Esophagus squamous epithelium (tissue), 5 donors: ENCODE measurements at regions not wholly inside any gene's neighbourhood (a gene's known extent, or its start where the extent isn't known, plus 50 kb on each side); places are given as distances from the start of the nearest gene placed in this dataset.

Experiments
- DNase-seq: peaks from one replicate; lab custom pipeline; 2025; lab: John Stamatoyannopoulos, UW
- H3K27ac ChIP-seq, 4 donors: fragments of 200-600 bp; sonication (generic); one replicate each; pipeline ENCODE4 v1.5.1; 2016 to 2019; ENCODE audit warnings: mild to moderate bottlenecking in 1 of 4
- H3K27me3 ChIP-seq, 4 donors: fragments of 200-600 bp; sonication (generic); 1 replicate in 3 of 4; 2 replicates in 1 of 4; pipeline versions ENCODE4 v1.5.1 to v1.6.0; 2017 to 2021; ENCODE audit warnings: antibody characterized with exemption in 1 of 4
- H3K36me3 ChIP-seq, 3 donors: fragments of 200-600 bp; sonication (generic); one replicate each; pipeline ENCODE4 v1.5.1; 2016 to 2019
- H3K4me1 ChIP-seq, 3 donors: fragments of 200-600 bp; sonication (generic); one replicate each; pipeline ENCODE4 v1.5.1; 2017 to 2019
- H3K4me3 ChIP-seq, 4 donors: fragments of 200-600 bp; sonication (generic); 1 replicate in 3 of 4; 2 replicates in 1 of 4; pipeline ENCODE4 v1.5.1; 2016 to 2019; ENCODE audit warnings: mild to moderate bottlenecking in 2 of 4, moderate library complexity in 1 of 4
- H3K9me3 ChIP-seq, 3 donors: fragments of 200-600 bp; sonication (generic); one replicate each; pipeline ENCODE4 v1.5.1; 2016 to 2019
- POLR2A ChIP-seq, 4 donors: fragments of 450-650 bp; IDR thresholded peaks; one replicate each; pipeline ENCODE4 v1.6.1; 2017; ENCODE audit warnings: antibody characterized with exemption in 4 of 4, mild to moderate bottlenecking in 4 of 4, moderate library complexity in 3 of 4
- WGBS, 2 donors: methylation state at CpG; one replicate each; pipeline ENCODE4 v1.1.5; 2018; 5-methylcytosine and 5-hydroxymethylcytosine counted together
- intact Hi-C: fragments of 100-400 bp; cut with DNase I; formaldehyde crosslinking; loops from one replicate; pipeline ENCODE4 v1.15.0; 2022
- TF ChIP-seq, protein P1 (sequence below), 6 experiments: fragments of 450-650 bp in 4 of 6; fragments of 200-600 bp in 2 of 6; sonication (generic) in 2 of 6; IDR thresholded peaks; one replicate each; pipeline ENCODE4 v1.5.1; 2016 to 2019; ENCODE audit warnings: antibody characterized with exemption in 6 of 6, mild to moderate bottlenecking in 4 of 6, moderate library complexity in 4 of 6
- donor health status: DM: yes; HTN: yes; CAD: no.

- 92 to 96% methylated on average over 8 of the region's 8 CpGs for WGBS, 2 donors
- Histone ChIP-seq H3K27me3 (no peaks in the 10 kb centered on the region), H3K4me3 (no peak overlapping the region), H3K36me3 (no peaks in the 10 kb centered on the region), H3K4me1 (peaks cover 12 to 47% (median 19%) of the 10 kb centered on the region in 3 donors), H3K27ac (no peak overlapping the region), H3K9me3 (no peaks in the 10 kb centered on the region)
- intact Hi-C loops: no loop called here
- DNase-seq: no peak
- no peak for TF ChIP-seq POLR2A (IDR thresholded peaks at IDR 0.05)
- TF ChIP-seq, protein P1, sequence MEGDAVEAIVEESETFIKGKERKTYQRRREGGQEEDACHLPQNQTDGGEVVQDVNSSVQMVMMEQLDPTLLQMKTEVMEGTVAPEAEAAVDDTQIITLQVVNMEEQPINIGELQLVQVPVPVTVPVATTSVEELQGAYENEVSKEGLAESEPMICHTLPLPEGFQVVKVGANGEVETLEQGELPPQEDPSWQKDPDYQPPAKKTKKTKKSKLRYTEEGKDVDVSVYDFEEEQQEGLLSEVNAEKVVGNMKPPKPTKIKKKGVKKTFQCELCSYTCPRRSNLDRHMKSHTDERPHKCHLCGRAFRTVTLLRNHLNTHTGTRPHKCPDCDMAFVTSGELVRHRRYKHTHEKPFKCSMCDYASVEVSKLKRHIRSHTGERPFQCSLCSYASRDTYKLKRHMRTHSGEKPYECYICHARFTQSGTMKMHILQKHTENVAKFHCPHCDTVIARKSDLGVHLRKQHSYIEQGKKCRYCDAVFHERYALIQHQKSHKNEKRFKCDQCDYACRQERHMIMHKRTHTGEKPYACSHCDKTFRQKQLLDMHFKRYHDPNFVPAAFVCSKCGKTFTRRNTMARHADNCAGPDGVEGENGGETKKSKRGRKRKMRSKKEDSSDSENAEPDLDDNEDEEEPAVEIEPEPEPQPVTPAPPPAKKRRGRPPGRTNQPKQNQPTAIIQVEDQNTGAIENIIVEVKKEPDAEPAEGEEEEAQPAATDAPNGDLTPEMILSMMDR (IDR thresholded peaks at IDR 0.05): no peak
Observed at GRCh38 chr14:55749946-55750345, 169.9 kb downstream of the KTN1 start.

GRCh38 chr14:55752580-55753390, 172.8 kb downstream of the KTN1 start:
- intact Hi-C loops: no loop called here
- Histone ChIP-seq H3K27me3 (no peaks in the 10 kb centered on the region), H3K36me3 (no peaks in the 10 kb centered on the region), H3K4me3 (no peak overlapping the region), H3K27ac (no peak overlapping the region), H3K4me1 (peaks cover 12 to 35% (median 19%) of the 10 kb centered on the region in 3 donors), H3K9me3 (no peaks in the 10 kb centered on the region)
- WGBS, 2 donors: 45 to 48% methylated on average over 7 of the region's 7 CpGs
- TF ChIP-seq POLR2A (IDR thresholded peaks at IDR 0.05): no peak
- TF ChIP-seq, protein P1 (IDR thresholded peaks at IDR 0.05): no peak
- DNase-seq: no peak

DNA sequence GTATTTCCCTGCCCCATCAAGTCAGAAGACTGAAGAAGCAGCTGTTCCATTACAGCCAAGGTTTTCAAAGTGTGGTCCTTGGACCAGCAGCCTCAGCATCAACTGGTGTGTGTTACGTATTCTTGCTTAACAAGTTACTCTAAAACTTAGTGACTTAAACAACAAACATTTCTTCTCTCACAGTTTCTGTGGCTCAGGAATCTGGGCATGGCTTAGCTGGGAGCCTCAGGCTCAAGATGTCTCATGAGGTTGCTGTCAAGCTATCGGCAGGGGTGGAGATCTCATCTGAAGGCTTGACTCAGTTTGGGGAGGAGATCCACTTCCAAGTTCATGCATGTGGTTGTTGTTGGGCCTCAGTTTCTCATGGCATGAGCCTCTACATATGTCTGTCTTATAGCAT, 174.5 kb downstream of the KTN1 start:
- no peak overlapping the region for H3K4me3 ChIP-seq
- DNase-seq: no peak
- H3K4me1 ChIP-seq: peaks cover 12 to 24% (median 18%) of the 10 kb centered on the region in 3 donors
- TF ChIP-seq POLR2A (IDR thresholded peaks at IDR 0.05): no peak
- TF ChIP-seq, protein P1 (IDR thresholded peaks at IDR 0.05): no peak
- H3K36me3 ChIP-seq: no peaks in the 10 kb centered on the region
- no peaks in the 10 kb centered on the region for H3K27me3 ChIP-seq
- intact Hi-C loops: no loop called here
- no peak overlapping the region for H3K27ac ChIP-seq
- H3K9me3 ChIP-seq: no peaks in the 10 kb centered on the region
- WGBS, 2 donors: 58 to 89% methylated on average over 1 of the region's 2 CpGs

DNA sequence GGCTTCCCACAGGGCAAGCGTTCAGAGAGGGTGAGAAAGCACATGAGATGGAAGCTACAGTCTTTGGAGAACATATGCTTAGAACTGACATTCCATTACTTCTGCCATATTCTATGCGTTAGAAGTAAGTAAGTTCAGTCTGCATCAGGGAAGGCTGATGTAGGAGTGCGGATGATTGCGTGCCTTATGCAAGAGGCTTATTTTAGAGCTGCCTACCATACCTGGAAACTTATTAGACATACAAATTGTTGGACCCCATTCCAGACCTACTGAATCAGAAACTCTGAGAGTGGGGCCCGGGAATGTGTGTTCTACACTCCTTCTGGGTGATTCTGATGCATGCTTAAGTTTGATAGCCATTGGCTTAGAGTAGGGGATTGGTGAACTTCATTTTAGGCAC, 174.9 kb downstream of the KTN1 start:
- DNase-seq: no peak
- H3K4me1 ChIP-seq: peaks cover 12 to 21% (median 15%) of the 10 kb centered on the region in 3 donors
- intact Hi-C loops: no loop called here
- H3K36me3 ChIP-seq: no peaks in the 10 kb centered on the region
- TF ChIP-seq POLR2A (IDR thresholded peaks at IDR 0.05): no peak
- TF ChIP-seq, protein P1 (IDR thresholded peaks at IDR 0.05): no peak
- H3K27ac ChIP-seq: no peak overlapping the region
- 95 to 98% methylated on average over 4 to 5 of the region's 5 CpGs for WGBS, 2 donors
- H3K9me3 ChIP-seq: no peaks in the 10 kb centered on the region
- no peak overlapping the region for H3K4me3 ChIP-seq
- H3K27me3 ChIP-seq: no peaks in the 10 kb centered on the region

- no peak for DNase-seq
- H3K4me1 ChIP-seq: peaks cover 12 to 21% (median 15%) of the 10 kb centered on the region in 3 donors
- no peaks in the 10 kb centered on the region for H3K9me3 ChIP-seq
- TF ChIP-seq POLR2A (IDR thresholded peaks at IDR 0.05): no peak
- TF ChIP-seq, protein P1 (IDR thresholded peaks at IDR 0.05): no peak
- intact Hi-C loops: no loop called here
- H3K27me3 ChIP-seq: peaks cover 0 to 1% (median 0%) of the 10 kb centered on the region in 4 donors
- no peaks in the 10 kb centered on the region for H3K36me3 ChIP-seq
- no peak overlapping the region for H3K4me3 ChIP-seq
- H3K27ac ChIP-seq: no peak overlapping the region
Observed at GRCh38 chr14:55756078-55756477, 176.1 kb downstream of the KTN1 start.
